Calu3 (cell line): ENCODE measurements at regions not wholly inside any gene's neighbourhood (a gene's known extent, or its start where the extent isn't known, plus 50 kb on each side); places are given as distances from the start of the nearest gene placed in this dataset.

Source experiments
- BruUV-seq: library from RNA; stranded (reverse); fragments of 400-500 nt; replicated peaks from 2 replicates; lab custom pipeline; 2021; lab: Mats Ljungman, UMichigan
- CTCF ChIA-PET: fragments of 300-600 bp; sonication (Branson Sonifier 250); formaldehyde crosslinking; loops from one replicate; lab custom pipeline; 2022; ENCODE audit warnings: antibody characterized with exemption; lab: Charles Lee
- DNase-seq: peaks from one replicate; pipeline ENCODE4 v3.0.0; 2022
- H3K27ac Mint-ChIP-seq: one replicate; pipeline ENCODE4 v1.8.0; 2022; ENCODE audit warnings: mixed read lengths; ENCODE audit not compliant: unreplicated experiment
- H3K27me3 Mint-ChIP-seq: one replicate; pipeline ENCODE4 v1.8.0; 2022; ENCODE audit warnings: mixed read lengths; ENCODE audit not compliant: unreplicated experiment
- H3K36me3 Mint-ChIP-seq: one replicate; pipeline ENCODE4 v1.8.0; 2022; ENCODE audit warnings: mild to moderate bottlenecking, moderate library complexity, mixed read lengths; ENCODE audit not compliant: insufficient read depth, unreplicated experiment
- H3K4me1 Mint-ChIP-seq: one replicate; pipeline ENCODE4 v1.8.0; 2022; ENCODE audit warnings: mild to moderate bottlenecking, low read depth, mixed read lengths; ENCODE audit not compliant: unreplicated experiment
- H3K4me3 Mint-ChIP-seq: one replicate; pipeline ENCODE4 v1.8.0; 2022; ENCODE audit warnings: mild to moderate bottlenecking, low read depth, moderate library complexity, mixed read lengths; ENCODE audit not compliant: unreplicated experiment
- H3K9me3 Mint-ChIP-seq: one replicate; pipeline ENCODE4 v1.8.0; 2022; ENCODE audit warnings: low read depth, mixed read lengths; ENCODE audit not compliant: unreplicated experiment
- CTCF ChIP-seq: fragments of 200-600 bp; IDR thresholded peaks from one replicate; pipeline ENCODE4 v1.8.0; 2022; ENCODE audit warnings: antibody characterized with exemption; ENCODE audit not compliant: unreplicated experiment
- intact Hi-C: fragments of 100-400 bp; cut with micrococcal nuclease; formaldehyde crosslinking; loops from one replicate; pipeline ENCODE4 v1.10.0; 2022; ENCODE audit not compliant: unreplicated experiment

GRCh38 chr16:48089053-48089792 lies 66.6 kb downstream of the ABCC12 start:
- H3K4me1 Mint-ChIP-seq: no peaks in the 10 kb centered on the region
- CTCF ChIA-PET: no interaction called here
- H3K9me3 Mint-ChIP-seq: no peaks in the 10 kb centered on the region
- H3K27me3 Mint-ChIP-seq: peaks cover 89% of the 10 kb centered on the region
- intact Hi-C loops: no loop called here
- BruUV-seq: no TSS peak
- no peak overlapping the region for H3K27ac Mint-ChIP-seq
- no peaks in the 10 kb centered on the region for H3K36me3 Mint-ChIP-seq
- no peak for TF ChIP-seq CTCF
- no peak overlapping the region for H3K4me3 Mint-ChIP-seq
- DNase-seq: no peak

DNA sequence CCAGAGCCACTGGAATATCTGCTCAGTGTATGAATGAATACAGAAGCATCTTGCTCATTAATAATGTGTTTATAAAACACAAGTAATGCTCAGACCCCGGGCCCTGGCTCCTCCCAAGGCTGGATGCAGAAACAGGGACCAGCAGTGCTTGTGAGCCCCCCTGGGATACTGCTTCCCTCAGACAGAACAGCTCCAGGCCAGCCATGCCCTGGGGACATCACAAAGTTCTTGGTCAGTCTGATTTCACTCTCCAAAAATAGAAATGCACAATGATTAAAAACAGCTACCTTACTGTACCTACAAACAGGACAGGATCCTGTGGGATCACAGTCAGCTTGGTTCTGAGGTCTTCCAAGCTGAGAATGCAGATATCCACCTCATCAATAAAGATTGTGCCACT lies 68.2 kb downstream of the ABCC12 start:
- intact Hi-C loops: no loop called here
- BruUV-seq: no TSS peak
- Mint-ChIP-seq H3K9me3 (no peaks in the 10 kb centered on the region), H3K36me3 (no peaks in the 10 kb centered on the region), H3K4me1 (no peaks in the 10 kb centered on the region), H3K4me3 (no peak overlapping the region), H3K27me3 (peaks cover 89% of the 10 kb centered on the region), H3K27ac (no peak overlapping the region)
- no peak for DNase-seq
- no peak for TF ChIP-seq CTCF
- CTCF ChIA-PET: no interaction called here

DNA sequence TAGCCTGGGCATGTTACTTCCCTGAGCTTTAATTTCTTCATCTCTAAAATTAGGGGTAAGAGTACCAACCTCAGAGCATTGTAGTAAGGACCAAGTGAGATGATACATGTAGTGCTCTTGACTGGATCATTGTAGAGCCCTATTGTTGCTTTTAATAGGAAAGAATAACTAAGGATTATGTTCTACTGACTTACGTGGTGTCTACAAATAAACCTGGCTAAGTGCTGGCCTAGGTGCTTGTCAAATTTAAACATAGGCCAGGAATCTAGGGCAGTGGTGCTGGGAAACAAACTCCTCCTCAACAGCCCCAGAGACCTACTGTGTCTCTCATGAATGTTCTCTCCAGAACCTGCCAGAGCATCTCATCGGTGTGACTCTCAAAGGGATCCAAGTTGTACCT lies 69.4 kb downstream of the ABCC12 start:
- Mint-ChIP-seq H3K27ac (no peak overlapping the region), H3K4me1 (no peaks in the 10 kb centered on the region), H3K4me3 (no peak overlapping the region), H3K36me3 (no peaks in the 10 kb centered on the region), H3K27me3 (peaks cover 77% of the 10 kb centered on the region), H3K9me3 (no peaks in the 10 kb centered on the region)
- intact Hi-C loops: no loop called here
- no peak for DNase-seq
- BruUV-seq: no TSS peak
- CTCF ChIA-PET: no interaction called here
- TF ChIP-seq CTCF: no peak

- H3K9me3 Mint-ChIP-seq: no peaks in the 10 kb centered on the region
- CTCF ChIA-PET: no interaction called here
- intact Hi-C loops: no loop called here
- no peak for DNase-seq
- no peaks in the 10 kb centered on the region for H3K36me3 Mint-ChIP-seq
- no peaks in the 10 kb centered on the region for H3K4me1 Mint-ChIP-seq
- peaks cover 70% of the 10 kb centered on the region for H3K27me3 Mint-ChIP-seq
- BruUV-seq: no TSS peak
- H3K27ac Mint-ChIP-seq: no peak overlapping the region
- H3K4me3 Mint-ChIP-seq: no peak overlapping the region
- TF ChIP-seq CTCF: no peak
Measured at GRCh38 chr16:48085729-48086128, 70.1 kb downstream of the ABCC12 start.
